ENCODE measurements at regions not wholly inside any gene's neighbourhood (a gene's known extent, or its start where the extent isn't known, plus 50 kb on each side); places are given as distances from the start of the nearest gene placed in this dataset.

GRCh38 chr10:32125023-32125422 lies 68.8 kb upstream of the KIF5B start:
- TF ChIP-seq CTCF (IDR thresholded peaks at IDR 0.05), result no peak
- no peak for TF ChIP-seq POLR2A (IDR thresholded peaks at IDR 0.05)
- TF ChIP-seq EP300 (IDR thresholded peaks at IDR 0.05), result no peak

All from ovary (tissue), 3 donors.